Panc1 (cell line): ENCODE measurements at regions not wholly inside any gene's neighbourhood (a gene's known extent, or its start where the extent isn't known, plus 50 kb on each side); places are given as distances from the start of the nearest gene placed in this dataset.

Experiments
- ATAC-seq: fragments of 200-7000 bp; cut with Tn5 transposase; 2 replicates; pipeline ENCODE4 v1.9.1; 2020; ENCODE audit warnings: mild to moderate bottlenecking, moderate library complexity
- BruUV-seq: library from RNA; stranded (reverse); fragments of 400-500 nt; replicated peaks from 2 replicates; lab custom pipeline; 2021; lab: Mats Ljungman, UMichigan
- CTCF ChIA-PET: fragments of 300-600 bp; sonication (Branson Sonifier 250); formaldehyde crosslinking; loops from one replicate; lab custom pipeline; 2022; ENCODE audit warnings: antibody characterized with exemption; lab: Charles Lee
- POLR2A ChIA-PET: fragments of 300-600 bp; sonication (Branson Sonifier 250); formaldehyde crosslinking; loops from one replicate; lab custom pipeline; 2022; ENCODE audit warnings: antibody characterized with exemption; lab: Charles Lee
- DNase-seq: peaks from one replicate; pipeline ENCODE4 v3.0.0-alpha.2; 2010; ENCODE audit warnings: low read depth, low spot score
- H3K27ac ChIP-seq: 2 replicates; pipeline ENCODE4 v1.5.1; 2011; ENCODE audit warnings: mild to moderate bottlenecking, low read length, inconsistent platforms
- H3K27me3 ChIP-seq: fragments of 200-500 bp; sonication (Bioruptor generic); 2 replicates; pipeline ENCODE4 v1.6.0; 2014; ENCODE audit warnings: low read length, inconsistent platforms; ENCODE audit not compliant: control insufficient read depth, insufficient read depth
- H3K36me3 ChIP-seq: fragments of 200-500 bp; sonication (Bioruptor generic); 2 replicates; pipeline ENCODE4 v1.5.1; 2014; ENCODE audit warnings: inconsistent platforms, mild to moderate bottlenecking, low read length, moderate library complexity; ENCODE audit not compliant: control insufficient read depth, insufficient read depth
- H3K4me1 ChIP-seq: 2 replicates; pipeline ENCODE4 v1.5.1; 2011; ENCODE audit warnings: inconsistent platforms, mild to moderate bottlenecking, low read length, moderate library complexity; ENCODE audit not compliant: control insufficient read depth, insufficient read depth
- H3K4me3 ChIP-seq, 2 experiments: 2 replicates each; pipeline ENCODE4 v1.5.1; 2011 to 2012; ENCODE audit warnings: low read depth in 2 of 2, low read length in 2 of 2, mild to moderate bottlenecking in 2 of 2, inconsistent platforms in 1 of 2, moderate library complexity in 1 of 2
- H3K9me3 ChIP-seq: fragments of 200-500 bp; sonication (Bioruptor generic); 2 replicates; pipeline ENCODE4 v1.5.1; 2014; ENCODE audit warnings: low read depth, mild to moderate bottlenecking, inconsistent platforms, low read length, moderate library complexity; ENCODE audit not compliant: control insufficient read depth, insufficient read depth
- POLR2AphosphoS5 ChIP-seq: IDR thresholded peaks from 2 replicates; pipeline ENCODE4 v1.6.1; 2012; ENCODE audit warnings: mild to moderate bottlenecking, low read depth, low read length, moderate library complexity
- SIN3A ChIP-seq: IDR thresholded peaks from 2 replicates; pipeline ENCODE4 v1.6.1; 2012; ENCODE audit warnings: low read depth, mild to moderate bottlenecking, low read length, moderate library complexity, borderline replicate concordance; ENCODE audit not compliant: insufficient read depth
- TCF7L2 ChIP-seq: IDR thresholded peaks from 2 replicates; pipeline ENCODE4 v1.6.1; 2011; ENCODE audit warnings: mild to moderate bottlenecking, low read depth, low read length, inconsistent platforms
- in situ Hi-C: cut with HindIII; loops from 2 replicates; pipeline ENCODE4 v1.10.0; 2016; ENCODE audit warnings: low sequenced_read_pairs, low pct_unique_long_range_greater_than_20kb
- intact Hi-C: fragments of 100-400 bp; cut with micrococcal nuclease; formaldehyde crosslinking; loops from one replicate; pipeline ENCODE4 v1.10.0; 2022; ENCODE audit not compliant: unreplicated experiment
- TF ChIP-seq, protein P1 (sequence below): fragments of 450-650 bp; IDR thresholded peaks from 2 replicates; pipeline ENCODE4 v1.5.1; 2017; ENCODE audit warnings: mild to moderate bottlenecking
- TF ChIP-seq, protein P2 (sequence below), 2 experiments: IDR thresholded peaks; 2 replicates each; pipeline ENCODE4 v1.6.1; 2011 to 2012; ENCODE audit warnings: low read depth in 2 of 2, control low read depth in 1 of 2, low read length in 1 of 2, mild to moderate bottlenecking in 1 of 2, moderate library complexity in 1 of 2; ENCODE audit not compliant: insufficient read depth in 1 of 2

DNA sequence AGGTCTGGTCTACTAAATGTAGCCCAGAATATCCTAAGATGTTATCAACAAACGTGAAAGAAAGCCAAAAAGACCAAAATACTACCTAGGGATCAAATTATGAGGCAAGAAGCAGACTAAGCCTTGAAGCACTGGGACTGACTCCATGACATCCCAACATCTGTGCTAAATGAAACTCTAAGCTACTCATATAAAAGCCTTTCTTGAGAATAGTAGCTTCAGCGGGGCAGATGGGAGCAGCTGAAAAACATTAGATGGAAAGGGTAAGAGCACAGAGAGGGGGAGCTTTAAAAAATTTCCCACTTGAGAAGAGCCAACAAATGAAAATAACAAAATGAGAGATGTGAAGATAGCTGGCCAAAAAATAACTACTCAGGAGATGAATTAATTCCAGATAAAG, 81.7 kb downstream of the MAD2L1 start:
- ChIA-PET POLR2A (no interaction called here), CTCF (no interaction called here)
- H3K4me1 ChIP-seq, result no peaks in the 10 kb centered on the region
- no peak overlapping the region for H3K4me3 ChIP-seq
- DNase-seq, result no peak
- no peaks in the 10 kb centered on the region for H3K27me3 ChIP-seq
- TF ChIP-seq POLR2AphosphoS5 (no peak), SIN3A (no peak), TCF7L2 (no peak)
- TF ChIP-seq, protein P1, sequence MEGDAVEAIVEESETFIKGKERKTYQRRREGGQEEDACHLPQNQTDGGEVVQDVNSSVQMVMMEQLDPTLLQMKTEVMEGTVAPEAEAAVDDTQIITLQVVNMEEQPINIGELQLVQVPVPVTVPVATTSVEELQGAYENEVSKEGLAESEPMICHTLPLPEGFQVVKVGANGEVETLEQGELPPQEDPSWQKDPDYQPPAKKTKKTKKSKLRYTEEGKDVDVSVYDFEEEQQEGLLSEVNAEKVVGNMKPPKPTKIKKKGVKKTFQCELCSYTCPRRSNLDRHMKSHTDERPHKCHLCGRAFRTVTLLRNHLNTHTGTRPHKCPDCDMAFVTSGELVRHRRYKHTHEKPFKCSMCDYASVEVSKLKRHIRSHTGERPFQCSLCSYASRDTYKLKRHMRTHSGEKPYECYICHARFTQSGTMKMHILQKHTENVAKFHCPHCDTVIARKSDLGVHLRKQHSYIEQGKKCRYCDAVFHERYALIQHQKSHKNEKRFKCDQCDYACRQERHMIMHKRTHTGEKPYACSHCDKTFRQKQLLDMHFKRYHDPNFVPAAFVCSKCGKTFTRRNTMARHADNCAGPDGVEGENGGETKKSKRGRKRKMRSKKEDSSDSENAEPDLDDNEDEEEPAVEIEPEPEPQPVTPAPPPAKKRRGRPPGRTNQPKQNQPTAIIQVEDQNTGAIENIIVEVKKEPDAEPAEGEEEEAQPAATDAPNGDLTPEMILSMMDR, result no peak
- TF ChIP-seq, protein P2, sequence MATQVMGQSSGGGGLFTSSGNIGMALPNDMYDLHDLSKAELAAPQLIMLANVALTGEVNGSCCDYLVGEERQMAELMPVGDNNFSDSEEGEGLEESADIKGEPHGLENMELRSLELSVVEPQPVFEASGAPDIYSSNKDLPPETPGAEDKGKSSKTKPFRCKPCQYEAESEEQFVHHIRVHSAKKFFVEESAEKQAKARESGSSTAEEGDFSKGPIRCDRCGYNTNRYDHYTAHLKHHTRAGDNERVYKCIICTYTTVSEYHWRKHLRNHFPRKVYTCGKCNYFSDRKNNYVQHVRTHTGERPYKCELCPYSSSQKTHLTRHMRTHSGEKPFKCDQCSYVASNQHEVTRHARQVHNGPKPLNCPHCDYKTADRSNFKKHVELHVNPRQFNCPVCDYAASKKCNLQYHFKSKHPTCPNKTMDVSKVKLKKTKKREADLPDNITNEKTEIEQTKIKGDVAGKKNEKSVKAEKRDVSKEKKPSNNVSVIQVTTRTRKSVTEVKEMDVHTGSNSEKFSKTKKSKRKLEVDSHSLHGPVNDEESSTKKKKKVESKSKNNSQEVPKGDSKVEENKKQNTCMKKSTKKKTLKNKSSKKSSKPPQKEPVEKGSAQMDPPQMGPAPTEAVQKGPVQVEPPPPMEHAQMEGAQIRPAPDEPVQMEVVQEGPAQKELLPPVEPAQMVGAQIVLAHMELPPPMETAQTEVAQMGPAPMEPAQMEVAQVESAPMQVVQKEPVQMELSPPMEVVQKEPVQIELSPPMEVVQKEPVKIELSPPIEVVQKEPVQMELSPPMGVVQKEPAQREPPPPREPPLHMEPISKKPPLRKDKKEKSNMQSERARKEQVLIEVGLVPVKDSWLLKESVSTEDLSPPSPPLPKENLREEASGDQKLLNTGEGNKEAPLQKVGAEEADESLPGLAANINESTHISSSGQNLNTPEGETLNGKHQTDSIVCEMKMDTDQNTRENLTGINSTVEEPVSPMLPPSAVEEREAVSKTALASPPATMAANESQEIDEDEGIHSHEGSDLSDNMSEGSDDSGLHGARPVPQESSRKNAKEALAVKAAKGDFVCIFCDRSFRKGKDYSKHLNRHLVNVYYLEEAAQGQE (IDR thresholded peaks at IDR 0.05; ENCODE audit: insufficient read depth in 1 of 2, low read depth in 2 of 2, low read length in 1 of 2), result no peak
- no peaks in the 10 kb centered on the region for H3K9me3 ChIP-seq
- intact Hi-C loops, result no loop called here
- no peak overlapping the region for H3K27ac ChIP-seq
- in situ Hi-C loops, result no loop called here
- no TSS peak for BruUV-seq
- no peak for ATAC-seq
- H3K36me3 ChIP-seq, result no peaks in the 10 kb centered on the region

DNA sequence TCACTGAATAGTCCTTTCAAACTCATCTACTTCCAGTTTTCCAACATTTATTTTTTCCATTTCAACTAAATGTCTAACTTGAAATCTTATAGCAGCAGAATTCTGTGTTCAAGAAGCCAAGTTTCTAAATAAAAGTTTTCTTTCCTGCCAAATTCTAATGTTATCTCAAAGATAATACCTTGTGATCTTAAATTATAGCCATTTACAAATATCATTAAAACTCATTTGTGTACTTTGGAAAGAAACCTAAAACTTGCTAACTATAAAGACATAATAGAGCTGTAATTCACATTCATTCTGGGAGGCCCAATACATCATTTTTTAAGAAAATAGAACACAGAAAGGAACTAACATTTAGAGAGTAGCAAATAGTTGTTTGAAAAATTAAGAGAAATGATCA, 83.9 kb downstream of the MAD2L1 start:
- DNase-seq (no peak), ATAC-seq (no peak)
- H3K36me3 ChIP-seq, result no peaks in the 10 kb centered on the region
- no peak overlapping the region for H3K27ac ChIP-seq
- TF ChIP-seq, protein P2 (IDR thresholded peaks at IDR 0.05; ENCODE audit: insufficient read depth in 1 of 2, low read depth in 2 of 2, low read length in 1 of 2), result no peak
- ChIA-PET CTCF (no interaction called here), POLR2A (no interaction called here)
- in situ Hi-C loops (no loop called here), intact Hi-C loops (no loop called here)
- BruUV-seq, result no TSS peak
- no peaks in the 10 kb centered on the region for H3K4me1 ChIP-seq
- no peaks in the 10 kb centered on the region for H3K27me3 ChIP-seq
- H3K9me3 ChIP-seq, result no peaks in the 10 kb centered on the region
- no peak overlapping the region for H3K4me3 ChIP-seq
